ENCODE measurements at regions not wholly inside any gene's neighbourhood (a gene's known extent, or its start where the extent isn't known, plus 50 kb on each side); places are given as distances from the start of the nearest gene placed in this dataset.

DNA sequence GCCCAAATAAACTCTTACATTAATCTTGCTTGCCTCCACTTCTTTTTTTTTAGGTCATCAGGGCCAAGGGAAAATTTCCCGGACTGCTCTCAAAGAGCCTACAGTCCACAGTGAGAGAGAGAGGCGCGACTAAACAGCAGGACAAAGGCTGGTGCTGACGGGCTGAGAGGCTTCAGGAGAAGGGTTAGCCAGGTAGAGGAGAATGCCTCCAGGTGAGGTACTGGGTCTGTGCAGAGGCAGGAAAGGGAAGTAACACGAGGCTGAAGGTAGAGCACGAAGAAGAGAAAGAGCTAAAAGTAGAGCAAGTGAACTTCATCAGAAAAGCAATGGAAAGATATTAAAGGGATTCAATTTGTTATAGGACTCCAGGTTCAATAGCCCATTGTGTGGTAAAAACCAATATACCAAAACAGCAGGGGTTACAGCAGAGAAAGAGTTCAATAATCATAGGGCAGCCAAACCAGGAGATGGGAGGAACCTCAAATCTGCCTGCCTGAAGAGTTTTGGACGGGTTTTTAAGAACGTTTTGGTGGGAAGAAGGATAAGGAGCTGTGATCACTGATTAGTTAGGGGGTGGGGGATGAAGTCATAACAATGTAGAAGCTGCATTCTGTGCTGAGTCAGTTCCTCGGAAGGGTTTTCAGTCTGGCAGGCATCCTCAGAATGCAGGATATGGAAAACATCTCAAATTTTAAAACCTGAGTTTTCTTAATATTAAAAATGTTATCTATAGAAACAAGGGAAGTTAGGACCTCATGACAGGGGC, 171.5 kb downstream of the AKR1D1 start:
- TF ChIP-seq SIN3A (IDR thresholded peaks at IDR 0.05; ENCODE audit: borderline replicate concordance, insufficient read depth, low read length), result no peak
- TF ChIP-seq FOXP2 (optimal IDR thresholded peaks at IDR 0.05; ENCODE audit: borderline replicate concordance, extremely low read depth, extremely low read length, insufficient read depth), result no peak
- no peak for TF ChIP-seq TAF1 (IDR thresholded peaks at IDR 0.05; ENCODE audit: borderline replicate concordance, insufficient read depth, low read length)
- TF ChIP-seq, protein P1, sequence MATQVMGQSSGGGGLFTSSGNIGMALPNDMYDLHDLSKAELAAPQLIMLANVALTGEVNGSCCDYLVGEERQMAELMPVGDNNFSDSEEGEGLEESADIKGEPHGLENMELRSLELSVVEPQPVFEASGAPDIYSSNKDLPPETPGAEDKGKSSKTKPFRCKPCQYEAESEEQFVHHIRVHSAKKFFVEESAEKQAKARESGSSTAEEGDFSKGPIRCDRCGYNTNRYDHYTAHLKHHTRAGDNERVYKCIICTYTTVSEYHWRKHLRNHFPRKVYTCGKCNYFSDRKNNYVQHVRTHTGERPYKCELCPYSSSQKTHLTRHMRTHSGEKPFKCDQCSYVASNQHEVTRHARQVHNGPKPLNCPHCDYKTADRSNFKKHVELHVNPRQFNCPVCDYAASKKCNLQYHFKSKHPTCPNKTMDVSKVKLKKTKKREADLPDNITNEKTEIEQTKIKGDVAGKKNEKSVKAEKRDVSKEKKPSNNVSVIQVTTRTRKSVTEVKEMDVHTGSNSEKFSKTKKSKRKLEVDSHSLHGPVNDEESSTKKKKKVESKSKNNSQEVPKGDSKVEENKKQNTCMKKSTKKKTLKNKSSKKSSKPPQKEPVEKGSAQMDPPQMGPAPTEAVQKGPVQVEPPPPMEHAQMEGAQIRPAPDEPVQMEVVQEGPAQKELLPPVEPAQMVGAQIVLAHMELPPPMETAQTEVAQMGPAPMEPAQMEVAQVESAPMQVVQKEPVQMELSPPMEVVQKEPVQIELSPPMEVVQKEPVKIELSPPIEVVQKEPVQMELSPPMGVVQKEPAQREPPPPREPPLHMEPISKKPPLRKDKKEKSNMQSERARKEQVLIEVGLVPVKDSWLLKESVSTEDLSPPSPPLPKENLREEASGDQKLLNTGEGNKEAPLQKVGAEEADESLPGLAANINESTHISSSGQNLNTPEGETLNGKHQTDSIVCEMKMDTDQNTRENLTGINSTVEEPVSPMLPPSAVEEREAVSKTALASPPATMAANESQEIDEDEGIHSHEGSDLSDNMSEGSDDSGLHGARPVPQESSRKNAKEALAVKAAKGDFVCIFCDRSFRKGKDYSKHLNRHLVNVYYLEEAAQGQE (IDR thresholded peaks at IDR 0.05; ENCODE audit: insufficient read depth in 1 of 2, low read depth in 2 of 2, low read length in 2 of 2), result no peak
- no peak for TF ChIP-seq POLR2AphosphoS5 (IDR thresholded peaks at IDR 0.05; ENCODE audit: low read depth, low read length)

DNA sequence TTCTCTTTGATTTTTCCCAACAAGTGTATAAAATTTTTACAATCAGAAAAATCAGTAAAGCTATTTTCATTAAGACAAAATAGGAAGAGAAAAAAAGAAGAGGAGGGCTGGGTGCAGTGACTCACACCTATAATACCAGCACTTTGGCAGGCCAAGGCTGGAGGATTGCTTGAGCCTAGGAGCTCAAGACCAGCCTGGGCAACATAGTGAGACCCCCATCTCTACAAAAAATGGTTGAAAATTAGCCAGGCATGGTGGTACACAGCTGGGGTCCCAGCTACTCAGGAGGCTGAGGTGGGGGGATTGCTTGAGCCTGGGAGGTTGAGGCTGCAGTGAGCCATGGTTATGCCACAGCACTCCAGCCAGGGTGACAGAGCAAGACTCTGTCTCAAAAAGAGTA, 172.3 kb downstream of the AKR1D1 start:
- TF ChIP-seq, protein P1 (IDR thresholded peaks at IDR 0.05; ENCODE audit: insufficient read depth in 1 of 2, low read depth in 2 of 2, low read length in 2 of 2), result no peak
- TF ChIP-seq TAF1 (IDR thresholded peaks at IDR 0.05; ENCODE audit: borderline replicate concordance, insufficient read depth, low read length), result no peak
- no peak for TF ChIP-seq FOXP2 (optimal IDR thresholded peaks at IDR 0.05; ENCODE audit: borderline replicate concordance, extremely low read depth, extremely low read length, insufficient read depth)
- no peak for TF ChIP-seq POLR2AphosphoS5 (IDR thresholded peaks at IDR 0.05; ENCODE audit: low read depth, low read length)
- no peak for TF ChIP-seq SIN3A (IDR thresholded peaks at IDR 0.05; ENCODE audit: borderline replicate concordance, insufficient read depth, low read length)

DNA sequence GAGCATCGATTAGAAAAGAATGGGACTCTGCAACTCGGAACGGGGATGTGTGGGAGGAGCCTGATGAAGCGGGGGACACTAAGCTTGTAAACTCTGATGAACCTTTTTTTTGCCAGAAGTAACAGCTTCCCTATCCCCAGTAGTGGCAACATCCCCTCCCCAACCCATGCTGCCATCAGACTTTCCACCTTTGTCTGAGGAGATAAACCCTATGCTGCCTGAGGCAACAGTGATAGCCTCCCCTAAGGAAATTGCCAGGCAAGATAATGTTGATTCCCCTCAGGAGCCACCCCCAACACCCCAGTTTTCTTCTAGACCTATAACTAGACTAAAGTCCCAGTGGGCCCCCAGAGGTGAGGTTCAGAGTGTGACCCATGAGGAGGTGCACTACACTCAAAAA, 173.7 kb downstream of the AKR1D1 start:
- no peak for TF ChIP-seq FOXP2 (optimal IDR thresholded peaks at IDR 0.05; ENCODE audit: borderline replicate concordance, extremely low read depth, extremely low read length, insufficient read depth)
- no peak for TF ChIP-seq POLR2AphosphoS5 (IDR thresholded peaks at IDR 0.05; ENCODE audit: low read depth, low read length)
- no peak for TF ChIP-seq SIN3A (IDR thresholded peaks at IDR 0.05; ENCODE audit: borderline replicate concordance, insufficient read depth, low read length)
- TF ChIP-seq, protein P1 (IDR thresholded peaks at IDR 0.05; ENCODE audit: insufficient read depth in 1 of 2, low read depth in 2 of 2, low read length in 2 of 2), result no peak
- TF ChIP-seq TAF1 (IDR thresholded peaks at IDR 0.05; ENCODE audit: borderline replicate concordance, insufficient read depth, low read length), result no peak

DNA sequence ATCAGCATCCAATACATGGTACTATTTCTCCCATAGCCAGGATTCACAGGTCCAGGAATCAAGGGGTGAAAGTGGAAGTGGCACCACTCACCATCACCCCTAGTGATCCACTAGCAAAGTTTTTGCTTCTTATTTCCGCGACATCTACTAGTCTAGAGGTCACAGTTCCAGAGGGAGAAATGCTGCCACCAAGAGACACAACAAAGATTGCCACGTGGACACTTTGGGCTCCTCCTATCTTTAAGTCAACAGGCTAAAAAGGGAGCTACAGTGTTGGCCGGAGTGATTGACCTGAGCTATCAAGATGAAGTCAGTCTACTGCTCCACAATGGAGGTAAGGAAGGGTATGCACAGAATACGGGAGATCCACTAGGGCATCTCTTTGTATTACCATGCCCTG, 178.2 kb downstream of the AKR1D1 start:
- TF ChIP-seq, protein P1 (IDR thresholded peaks at IDR 0.05; ENCODE audit: insufficient read depth in 1 of 2, low read depth in 2 of 2, low read length in 2 of 2), result no peak
- TF ChIP-seq SIN3A (IDR thresholded peaks at IDR 0.05; ENCODE audit: borderline replicate concordance, insufficient read depth, low read length), result no peak
